ENCODE measurements at regions not wholly inside any gene's neighbourhood (a gene's known extent, or its start where the extent isn't known, plus 50 kb on each side); places are given as distances from the start of the nearest gene placed in this dataset.

GRCh38 chr1:119266386-119266785 lies 102.2 kb upstream of the HAO2 start:
- no peak for TF ChIP-seq TARDBP (IDR thresholded peaks at IDR 0.05)
- no peak for TF ChIP-seq SP1 (IDR thresholded peaks at IDR 0.05)
- no peak for TF ChIP-seq ARNT (IDR thresholded peaks at IDR 0.05)
- TF ChIP-seq L3MBTL2 (conservative IDR thresholded peaks at IDR 0.05): no peak
- no peak for TF ChIP-seq SUZ12 (IDR thresholded peaks at IDR 0.05)
- TF ChIP-seq FOXM1 (IDR thresholded peaks at IDR 0.05; ENCODE audit: borderline replicate concordance): no peak
- TF ChIP-seq FOXK2 (IDR thresholded peaks at IDR 0.05): no peak
- TF ChIP-seq HDGF (IDR thresholded peaks at IDR 0.05; ENCODE audit: borderline replicate concordance): no peak
- TF ChIP-seq ELF4 (IDR thresholded peaks at IDR 0.05): no peak
- TF ChIP-seq BHLHE40 (IDR thresholded peaks at IDR 0.05; ENCODE audit: borderline replicate concordance): no peak
- no peak for TF ChIP-seq PKNOX1 (IDR thresholded peaks at IDR 0.05)
- TF ChIP-seq LEF1 (IDR thresholded peaks at IDR 0.05; ENCODE audit: borderline replicate concordance): no peak
- TF ChIP-seq NFRKB (IDR thresholded peaks at IDR 0.05): no peak
